Tibial artery (tissue), 4 donors: ENCODE measurements at regions not wholly inside any gene's neighbourhood (a gene's known extent, or its start where the extent isn't known, plus 50 kb on each side); places are given as distances from the start of the nearest gene placed in this dataset.

Source experiments
- DNase-seq, 2 donors: peaks; one replicate each; pipeline ENCODE4 v3.0.0-alpha.2; 2019
- H3K27ac ChIP-seq, 2 donors: fragments of 200-600 bp; sonication (generic) in 1 of 2; 1 replicate in 1 of 2; 2 replicates in 1 of 2; pipeline ENCODE4 v1.5.1; 2018 to 2019; ENCODE audit warnings: mild to moderate bottlenecking in 1 of 2
- H3K27me3 ChIP-seq, 2 donors: fragments of 200-600 bp; sonication (generic) in 1 of 2; one replicate each; pipeline versions ENCODE4 v1.5.1 to v1.6.0; 2016 to 2019
- H3K36me3 ChIP-seq, 3 donors: fragments of 200-600 bp; sonication (generic) in 2 of 3; one replicate each; pipeline ENCODE4 v1.5.1; 2016 to 2019; ENCODE audit warnings: mild to moderate bottlenecking in 2 of 3
- H3K4me1 ChIP-seq, 4 donors: fragments of 200-600 bp; sonication (generic) in 2 of 4; 1 replicate in 3 of 4; 2 replicates in 1 of 4; pipeline ENCODE4 v1.5.1; 2016 to 2019
- H3K4me3 ChIP-seq, 2 donors: fragments of 200-600 bp; sonication (generic) in 1 of 2; 1 replicate in 1 of 2; 2 replicates in 1 of 2; pipeline ENCODE4 v1.5.1; 2018 to 2019; ENCODE audit warnings: mild to moderate bottlenecking in 2 of 2
- H3K9me3 ChIP-seq, 3 donors: fragments of 200-600 bp; sonication (generic) in 1 of 3; one replicate each; pipeline ENCODE4 v1.5.1; 2016 to 2019
- intact Hi-C: fragments of 100-400 bp; cut with DNase I; formaldehyde crosslinking; loops from one replicate; pipeline ENCODE4 v1.15.0; 2023; ENCODE audit warnings: low total_unique reads
- TF ChIP-seq, protein P1 (sequence below), 2 experiments: fragments of 200-600 bp in 1 of 2; fragments of 450-650 bp in 1 of 2; IDR thresholded peaks; one replicate each; pipeline ENCODE4 v1.5.1; 2017 to 2019; ENCODE audit warnings: antibody characterized with exemption in 2 of 2, mild to moderate bottlenecking in 1 of 2, moderate library complexity in 1 of 2

DNA sequence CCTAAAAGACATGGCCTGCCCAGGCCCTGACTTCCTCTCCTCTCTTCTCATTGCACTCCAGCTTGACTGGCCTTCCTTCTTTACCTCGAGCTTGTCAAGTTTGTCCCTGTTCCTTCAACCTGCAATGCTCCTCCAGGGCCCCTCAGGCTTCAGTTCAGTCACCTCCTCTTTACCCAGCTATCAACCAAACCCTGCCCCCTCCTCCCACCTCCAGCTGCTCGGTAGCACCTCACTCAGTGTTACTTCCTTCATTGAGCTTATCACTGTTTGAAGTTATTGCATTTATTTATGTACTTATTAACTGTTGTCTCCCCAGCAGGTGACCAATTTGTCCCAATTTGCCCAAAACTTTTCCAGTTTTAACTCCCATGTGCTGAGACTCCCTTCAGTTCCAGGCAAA is 95.8 kb upstream of the UBE2E1 start:
- TF ChIP-seq, protein P1, sequence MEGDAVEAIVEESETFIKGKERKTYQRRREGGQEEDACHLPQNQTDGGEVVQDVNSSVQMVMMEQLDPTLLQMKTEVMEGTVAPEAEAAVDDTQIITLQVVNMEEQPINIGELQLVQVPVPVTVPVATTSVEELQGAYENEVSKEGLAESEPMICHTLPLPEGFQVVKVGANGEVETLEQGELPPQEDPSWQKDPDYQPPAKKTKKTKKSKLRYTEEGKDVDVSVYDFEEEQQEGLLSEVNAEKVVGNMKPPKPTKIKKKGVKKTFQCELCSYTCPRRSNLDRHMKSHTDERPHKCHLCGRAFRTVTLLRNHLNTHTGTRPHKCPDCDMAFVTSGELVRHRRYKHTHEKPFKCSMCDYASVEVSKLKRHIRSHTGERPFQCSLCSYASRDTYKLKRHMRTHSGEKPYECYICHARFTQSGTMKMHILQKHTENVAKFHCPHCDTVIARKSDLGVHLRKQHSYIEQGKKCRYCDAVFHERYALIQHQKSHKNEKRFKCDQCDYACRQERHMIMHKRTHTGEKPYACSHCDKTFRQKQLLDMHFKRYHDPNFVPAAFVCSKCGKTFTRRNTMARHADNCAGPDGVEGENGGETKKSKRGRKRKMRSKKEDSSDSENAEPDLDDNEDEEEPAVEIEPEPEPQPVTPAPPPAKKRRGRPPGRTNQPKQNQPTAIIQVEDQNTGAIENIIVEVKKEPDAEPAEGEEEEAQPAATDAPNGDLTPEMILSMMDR (IDR thresholded peaks at IDR 0.05): no peak
- H3K9me3 ChIP-seq: no peaks in the 10 kb centered on the region
- no peaks in the 10 kb centered on the region for H3K36me3 ChIP-seq
- H3K27ac ChIP-seq: no peak overlapping the region
- H3K4me3 ChIP-seq: no peak overlapping the region
- intact Hi-C loops: no loop called here
- H3K27me3 ChIP-seq: no peaks in the 10 kb centered on the region
- DNase-seq: no peak
- peaks cover 0 to 4% (median 0%) of the 10 kb centered on the region in 4 donors for H3K4me1 ChIP-seq

DNA sequence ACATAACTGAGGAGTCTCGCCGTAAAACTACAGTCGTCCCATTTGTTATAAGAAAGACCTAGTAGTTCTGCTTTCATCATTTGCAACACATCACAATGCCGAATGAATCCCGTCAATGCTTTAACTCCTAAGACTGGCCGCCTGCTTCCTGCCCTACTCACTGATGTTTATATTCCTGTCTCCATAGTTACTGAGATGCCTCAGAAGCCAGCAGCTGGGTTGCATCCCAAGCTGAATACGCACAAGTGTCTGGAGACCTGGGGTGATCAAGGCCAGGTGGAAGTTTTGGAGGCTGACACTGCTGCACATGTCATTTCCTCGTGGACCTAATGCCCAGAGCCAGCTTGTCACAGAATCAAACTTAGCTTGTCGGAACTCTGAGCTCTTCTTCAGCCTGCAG is 95.2 kb upstream of the UBE2E1 start:
- no peak for DNase-seq
- no peaks in the 10 kb centered on the region for H3K9me3 ChIP-seq
- H3K4me3 ChIP-seq: no peak overlapping the region
- no peak overlapping the region for H3K27ac ChIP-seq
- intact Hi-C loops: no loop called here
- peaks cover 0 to 4% (median 0%) of the 10 kb centered on the region in 4 donors for H3K4me1 ChIP-seq
- no peaks in the 10 kb centered on the region for H3K27me3 ChIP-seq
- TF ChIP-seq, protein P1 (IDR thresholded peaks at IDR 0.05): no peak
- no peaks in the 10 kb centered on the region for H3K36me3 ChIP-seq

DNA sequence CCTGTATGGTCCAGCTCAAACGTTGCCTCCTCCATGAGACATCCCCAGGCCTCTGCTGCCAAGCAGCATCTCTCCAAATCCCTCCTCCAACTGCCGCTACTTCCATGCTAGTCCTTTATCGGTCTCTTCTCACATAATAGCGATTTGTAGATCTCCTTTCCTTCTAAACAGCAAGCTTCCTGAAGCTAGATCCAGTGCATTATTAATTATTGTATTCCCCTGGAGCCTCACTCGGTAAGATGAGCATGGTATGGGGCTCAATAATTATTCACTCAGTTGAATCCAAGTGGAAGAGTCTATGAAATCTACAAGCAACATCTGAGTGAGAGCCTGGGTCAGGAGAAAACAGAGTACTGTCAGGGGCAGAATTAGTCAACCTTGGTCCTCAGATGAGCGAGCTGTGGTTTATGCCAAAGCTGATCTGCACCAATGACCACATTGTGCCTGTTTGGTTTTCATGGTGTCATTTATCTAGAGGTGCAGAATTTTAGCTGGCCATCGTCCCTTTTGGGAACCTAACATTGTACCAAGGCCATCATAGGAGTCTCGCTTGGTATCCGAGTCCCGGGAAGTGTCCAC is 93.8 kb upstream of the UBE2E1 start:
- Histone ChIP-seq H3K27me3 (no peaks in the 10 kb centered on the region), H3K4me1 (peaks cover 0 to 4% (median 0%) of the 10 kb centered on the region in 4 donors), H3K36me3 (no peaks in the 10 kb centered on the region), H3K9me3 (no peaks in the 10 kb centered on the region), H3K4me3 (no peak overlapping the region), H3K27ac (no peak overlapping the region)
- intact Hi-C loops: no loop called here
- TF ChIP-seq, protein P1 (IDR thresholded peaks at IDR 0.05): no peak
- DNase-seq: no peak

DNA sequence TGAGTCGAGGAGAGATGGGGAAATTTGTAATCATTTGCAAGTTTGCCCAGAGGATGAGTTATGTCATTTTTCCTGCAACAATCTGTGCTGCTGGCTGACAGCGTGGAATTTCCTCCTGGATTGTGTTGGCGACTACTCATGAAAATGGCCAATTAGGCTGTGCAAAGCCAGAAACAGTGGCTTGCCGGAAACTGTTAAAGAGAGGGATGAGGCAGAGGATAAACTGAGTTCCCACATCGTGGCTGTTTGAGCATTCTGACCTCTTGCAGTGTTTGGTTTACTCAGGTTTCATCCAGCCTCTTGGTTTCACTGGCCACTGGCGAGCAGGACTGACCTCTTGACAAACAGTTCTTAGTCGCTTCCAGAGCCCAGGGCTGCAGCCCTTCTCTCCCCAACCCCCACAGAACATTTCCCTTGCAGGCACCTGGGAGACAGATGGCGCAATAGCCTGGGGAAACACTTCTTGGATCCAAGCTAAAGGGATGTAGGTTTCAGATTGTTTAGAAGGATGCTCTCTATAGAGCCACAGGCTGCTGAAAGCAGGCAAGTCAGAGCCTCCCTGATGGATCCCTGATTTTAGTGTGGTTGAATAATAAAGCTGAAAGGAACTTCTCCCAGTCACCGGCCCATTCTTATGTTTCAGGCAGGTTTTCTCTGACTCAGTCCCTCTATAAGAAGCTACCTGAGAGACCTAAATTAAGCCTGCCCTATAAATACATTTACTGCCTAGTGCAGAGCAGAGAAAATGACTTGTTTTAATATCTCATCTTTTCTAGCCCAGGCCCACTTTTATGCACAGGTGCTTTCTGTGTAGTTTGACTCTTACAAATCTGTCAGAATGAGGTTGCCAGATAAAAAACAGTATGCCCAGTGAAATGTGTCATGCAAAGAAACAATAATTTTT is 92.8 kb upstream of the UBE2E1 start:
- intact Hi-C loops: no loop called here
- Histone ChIP-seq H3K36me3 (no peaks in the 10 kb centered on the region), H3K27ac (no peak overlapping the region), H3K27me3 (no peaks in the 10 kb centered on the region), H3K4me1 (peaks cover 0 to 4% (median 0%) of the 10 kb centered on the region in 4 donors), H3K4me3 (no peak overlapping the region), H3K9me3 (no peaks in the 10 kb centered on the region)
- DNase-seq: peak in 1 of 2 donors; percentile 57
- TF ChIP-seq, protein P1 (IDR thresholded peaks at IDR 0.05): no peak

DNA sequence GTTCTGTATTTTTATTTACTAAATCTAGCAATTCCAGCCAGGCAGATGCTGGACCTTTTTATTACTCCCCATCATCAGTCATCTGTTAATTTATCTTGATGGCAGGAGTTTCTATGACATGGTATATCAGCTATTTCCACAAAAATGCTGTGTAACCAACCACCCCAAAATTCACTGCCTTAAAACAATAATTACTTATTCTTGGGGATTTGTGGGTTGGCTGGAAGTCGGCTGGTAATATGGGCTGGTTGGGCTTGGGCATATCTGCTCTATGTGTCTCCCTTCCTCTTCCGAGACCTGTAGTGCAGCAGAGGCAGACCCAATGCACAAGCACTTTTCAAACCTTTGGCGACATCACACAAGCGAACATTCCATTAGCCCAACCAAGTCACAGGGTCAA is 92.1 kb upstream of the UBE2E1 start:
- Histone ChIP-seq H3K27me3 (no peaks in the 10 kb centered on the region), H3K9me3 (no peaks in the 10 kb centered on the region), H3K4me1 (peaks cover 0 to 4% (median 0%) of the 10 kb centered on the region in 4 donors), H3K4me3 (no peak overlapping the region), H3K27ac (no peak overlapping the region), H3K36me3 (no peaks in the 10 kb centered on the region)
- intact Hi-C loops: no loop called here
- DNase-seq: no peak
- TF ChIP-seq, protein P1 (IDR thresholded peaks at IDR 0.05): no peak
